ENCODE measurements at regions not wholly inside any gene's neighbourhood (a gene's known extent, or its start where the extent isn't known, plus 50 kb on each side); places are given as distances from the start of the nearest gene placed in this dataset.

DNA sequence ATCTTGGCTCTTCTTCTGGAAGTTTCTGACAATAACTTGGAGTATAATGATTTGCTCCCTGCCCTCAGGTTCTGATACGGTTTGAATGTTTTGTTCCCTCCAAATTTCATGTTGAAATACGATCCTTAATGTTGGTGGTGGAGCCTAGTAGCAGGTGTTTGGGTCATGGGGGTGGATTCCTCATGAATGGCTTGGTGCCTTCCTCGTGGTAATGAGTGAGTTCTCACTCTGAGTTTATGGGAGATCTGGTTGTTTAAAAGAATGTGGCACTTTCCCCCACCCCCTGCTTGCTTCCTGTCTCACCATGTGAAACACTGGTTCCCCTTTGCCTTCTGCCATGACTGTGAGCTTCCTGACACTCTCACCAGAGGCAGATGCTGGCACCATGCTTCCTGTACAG lies 103.0 kb upstream of the OSMR start:
- Histone ChIP-seq H3K9me3 (replicated peaks; ENCODE audit: control insufficient read depth, insufficient read depth, low read length) (no peaks in the 10 kb centered on the region), H3K9me1 (replicated peaks; ENCODE audit: control insufficient read depth, extremely low read depth, insufficient read depth, low read length) (no peaks in the 10 kb centered on the region), H2AFZ (ENCODE audit: low read depth, low read length) (no peak overlapping the region), H3K27ac (ENCODE audit: insufficient read depth, low read depth, low read length) (no peak overlapping the region), H3K9ac (replicated peaks; ENCODE audit: extremely low read depth, insufficient read depth, low read length) (no peak overlapping the region), H3K27me3 (ENCODE audit: control insufficient read depth in 2 of 2, insufficient read depth in 2 of 2, low read length in 2 of 2) (no peaks in the 10 kb centered on the region), H3K36me3 (ENCODE audit: control insufficient read depth in 2 of 2, extremely low read depth in 1 of 2, insufficient read depth in 2 of 2, low read length in 2 of 2) (no peaks in the 10 kb centered on the region), H3K4me3 (replicated peaks in 1 of 3; ENCODE audit: insufficient read depth in 1 of 3, low read depth in 1 of 3, low read length in 3 of 3) (no peak overlapping the region), H3K79me2 (ENCODE audit: control insufficient read depth, insufficient read depth, low read length) (no peaks in the 10 kb centered on the region), H3K4me1 (ENCODE audit: control insufficient read depth, extremely low read depth, insufficient read depth, low read length) (no peaks in the 10 kb centered on the region), H3K4me2 (ENCODE audit: insufficient read depth, low read length) (no peak overlapping the region), H4K20me1 (replicated peaks; ENCODE audit: control insufficient read depth, extremely low read depth, insufficient read depth, low read length) (no peaks in the 10 kb centered on the region)
- FAIRE-seq (no peak), DNase-seq (ENCODE audit: low read depth, low spot score) (no peak)
- dilution Hi-C loops (cut with MboI; ENCODE audit: extremely low pct_ligation_motif_present, low sequenced_read_pairs) = no loop called here
- POLR2A ChIA-PET = no interaction called here
- CTCF ChIA-PET = no interaction called here
- TF ChIP-seq, protein P1, sequence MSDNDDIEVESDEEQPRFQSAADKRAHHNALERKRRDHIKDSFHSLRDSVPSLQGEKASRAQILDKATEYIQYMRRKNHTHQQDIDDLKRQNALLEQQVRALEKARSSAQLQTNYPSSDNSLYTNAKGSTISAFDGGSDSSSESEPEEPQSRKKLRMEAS (IDR thresholded peaks at IDR 0.05; ENCODE audit: insufficient read depth, insufficient read length) = no peak
- TF ChIP-seq, protein P2, sequence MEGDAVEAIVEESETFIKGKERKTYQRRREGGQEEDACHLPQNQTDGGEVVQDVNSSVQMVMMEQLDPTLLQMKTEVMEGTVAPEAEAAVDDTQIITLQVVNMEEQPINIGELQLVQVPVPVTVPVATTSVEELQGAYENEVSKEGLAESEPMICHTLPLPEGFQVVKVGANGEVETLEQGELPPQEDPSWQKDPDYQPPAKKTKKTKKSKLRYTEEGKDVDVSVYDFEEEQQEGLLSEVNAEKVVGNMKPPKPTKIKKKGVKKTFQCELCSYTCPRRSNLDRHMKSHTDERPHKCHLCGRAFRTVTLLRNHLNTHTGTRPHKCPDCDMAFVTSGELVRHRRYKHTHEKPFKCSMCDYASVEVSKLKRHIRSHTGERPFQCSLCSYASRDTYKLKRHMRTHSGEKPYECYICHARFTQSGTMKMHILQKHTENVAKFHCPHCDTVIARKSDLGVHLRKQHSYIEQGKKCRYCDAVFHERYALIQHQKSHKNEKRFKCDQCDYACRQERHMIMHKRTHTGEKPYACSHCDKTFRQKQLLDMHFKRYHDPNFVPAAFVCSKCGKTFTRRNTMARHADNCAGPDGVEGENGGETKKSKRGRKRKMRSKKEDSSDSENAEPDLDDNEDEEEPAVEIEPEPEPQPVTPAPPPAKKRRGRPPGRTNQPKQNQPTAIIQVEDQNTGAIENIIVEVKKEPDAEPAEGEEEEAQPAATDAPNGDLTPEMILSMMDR (IDR thresholded peaks at IDR 0.05; ENCODE audit: extremely low read depth in 1 of 2, insufficient read depth in 1 of 2, low read depth in 1 of 2, low read length in 2 of 2) = no peak
- TF ChIP-seq GATA2 (IDR thresholded peaks at IDR 0.05; ENCODE audit: insufficient read depth, insufficient read length, low read depth, low read length) (no peak), POLR2AphosphoS5 (IDR thresholded peaks at IDR 0.05; ENCODE audit: insufficient read depth, low read depth, low read length) (no peak), JUN (IDR thresholded peaks at IDR 0.05; ENCODE audit: borderline replicate concordance, insufficient read depth, insufficient read length, low read depth) (no peak), POLR2A (IDR thresholded peaks at IDR 0.05; ENCODE audit: low read depth, low read length) (no peak), FOS (IDR thresholded peaks at IDR 0.05; ENCODE audit: borderline replicate concordance, insufficient read depth, low read length) (no peak), MYC (IDR thresholded peaks at IDR 0.05; ENCODE audit: low read depth, low read length) (no peak), EZH2 (IDR thresholded peaks at IDR 0.05; ENCODE audit: borderline replicate concordance, low read depth, low read length, severe bottlenecking) (no peak)
- no TSS peak for BruUV-seq (replicated peaks)
- intact Hi-C loops (cut with micrococcal nuclease) = no loop called here
